Muscle layer of colon (tissue), 2 donors: ENCODE measurements at regions not wholly inside any gene's neighbourhood (a gene's known extent, or its start where the extent isn't known, plus 50 kb on each side); places are given as distances from the start of the nearest gene placed in this dataset.
A peak's percentile ranks its signal among the peaks of the same experiment; 100 is the strongest.

Experiments
- H3K27ac ChIP-seq: one replicate; pipeline ENCODE4 v1.7.0; 2013; ENCODE audit warnings: low read depth, mild to moderate bottlenecking, low read length, moderate library complexity
- H3K27me3 ChIP-seq, 2 donors: one replicate each; pipeline ENCODE4 v1.7.0; 2013; ENCODE audit warnings: low read length in 2 of 2, mild to moderate bottlenecking in 2 of 2; ENCODE audit not compliant: insufficient read depth in 2 of 2, control insufficient read depth in 1 of 2
- H3K36me3 ChIP-seq: one replicate; pipeline ENCODE4 v1.7.0; 2013; ENCODE audit warnings: mild to moderate bottlenecking, low read length; ENCODE audit not compliant: insufficient read depth
- H3K4me1 ChIP-seq: one replicate; pipeline ENCODE4 v1.7.0; 2013; ENCODE audit warnings: mild to moderate bottlenecking, low read length; ENCODE audit not compliant: insufficient read depth
- H3K4me3 ChIP-seq, 2 donors: one replicate each; pipeline ENCODE4 v1.7.0; 2013; ENCODE audit warnings: low read length in 2 of 2, low read depth in 1 of 2, mild to moderate bottlenecking in 1 of 2, moderate library complexity in 1 of 2
- H3K9ac ChIP-seq: one replicate; pipeline ENCODE4 v1.7.0; 2013; ENCODE audit warnings: low read length
- H3K9me3 ChIP-seq: one replicate; pipeline ENCODE4 v1.7.0; 2013; ENCODE audit warnings: mild to moderate bottlenecking, low read length
- donor health status: abdominal sarcoma.
- donor health status: Adenocarcinoma of cecum.

GRCh38 chr13:27000686-27001085 is 170.9 kb downstream of the USP12 start:
- H3K27me3 ChIP-seq, result no peaks in the 10 kb centered on the region
- peaks cover 4% of the 10 kb centered on the region for H3K4me1 ChIP-seq
- no peak overlapping the region for H3K9ac ChIP-seq
- no peak overlapping the region for H3K4me3 ChIP-seq
- no peak overlapping the region for H3K27ac ChIP-seq
- no peaks in the 10 kb centered on the region for H3K9me3 ChIP-seq
- H3K36me3 ChIP-seq, result no peaks in the 10 kb centered on the region

- no peak overlapping the region for H3K9ac ChIP-seq
Measured at GRCh38 chr13:26999499-26999898, 172.1 kb downstream of the USP12 start.

GRCh38 chr13:26998292-26998691 is 173.3 kb downstream of the USP12 start:
- H3K27ac ChIP-seq, result no peak overlapping the region
- no peak overlapping the region for H3K9ac ChIP-seq
- H3K27me3 ChIP-seq, result no peaks in the 10 kb centered on the region
- no peaks in the 10 kb centered on the region for H3K36me3 ChIP-seq
- H3K4me1 ChIP-seq, result peaks cover 14% of the 10 kb centered on the region
- H3K4me3 ChIP-seq, result no peak overlapping the region
- no peaks in the 10 kb centered on the region for H3K9me3 ChIP-seq

More at GRCh38 chr13:26999499-26999898, 172.1 kb downstream of the USP12 start:
- Histone ChIP-seq H3K27me3 (no peaks in the 10 kb centered on the region), H3K27ac (no peak overlapping the region), H3K4me3 (no peak overlapping the region), H3K36me3 (no peaks in the 10 kb centered on the region), H3K4me1 (peaks cover 5% of the 10 kb centered on the region), H3K9me3 (no peaks in the 10 kb centered on the region)

GRCh38 chr13:26996965-26997752 is 174.5 kb downstream of the USP12 start:
- Histone ChIP-seq H3K4me3 (no peak overlapping the region), H3K36me3 (no peaks in the 10 kb centered on the region), H3K4me1 (peaks cover 24% of the 10 kb centered on the region), H3K27me3 (no peaks in the 10 kb centered on the region), H3K9ac (no peak overlapping the region), H3K27ac (no peak overlapping the region), H3K9me3 (no peaks in the 10 kb centered on the region)

GRCh38 chr13:26995159-26995558 is 176.5 kb downstream of the USP12 start:
- Histone ChIP-seq H3K4me3 (no peak overlapping the region), H3K9ac (no peak overlapping the region), H3K9me3 (no peaks in the 10 kb centered on the region), H3K36me3 (no peaks in the 10 kb centered on the region), H3K4me1 (peaks cover 36% of the 10 kb centered on the region), H3K27me3 (no peaks in the 10 kb centered on the region), H3K27ac (no peak overlapping the region)

- peaks cover 47% of the 10 kb centered on the region for H3K4me1 ChIP-seq
Measured at GRCh38 chr13:26993780-26994179, 177.8 kb downstream of the USP12 start.

GRCh38 chr13:26992951-26993719 is 178.5 kb downstream of the USP12 start:
- Histone ChIP-seq H3K36me3 (no peaks in the 10 kb centered on the region), H3K27me3 (no peaks in the 10 kb centered on the region), H3K4me1 (peaks cover 53% of the 10 kb centered on the region), H3K9ac (no peak overlapping the region), H3K4me3 (no peak overlapping the region), H3K9me3 (no peaks in the 10 kb centered on the region), H3K27ac (peak overlapping the region; percentile 53)

More at GRCh38 chr13:26993780-26994179, 177.8 kb downstream of the USP12 start:
- Histone ChIP-seq H3K9ac (no peak overlapping the region), H3K9me3 (no peaks in the 10 kb centered on the region), H3K4me3 (no peak overlapping the region), H3K27ac (peak overlapping the region; percentile 56), H3K27me3 (no peaks in the 10 kb centered on the region), H3K36me3 (no peaks in the 10 kb centered on the region)

- Histone ChIP-seq H3K27me3 (no peaks in the 10 kb centered on the region), H3K4me1 (peaks cover 55% of the 10 kb centered on the region), H3K9ac (no peak overlapping the region), H3K4me3 (no peak overlapping the region), H3K36me3 (no peaks in the 10 kb centered on the region), H3K9me3 (no peaks in the 10 kb centered on the region), H3K27ac (peak overlapping the region; percentile 40)
Measured at GRCh38 chr13:26991508-26992181, 180.0 kb downstream of the USP12 start.

GRCh38 chr13:26989957-26990713 is 181.5 kb downstream of the USP12 start:
- Histone ChIP-seq H3K4me3 (no peak overlapping the region), H3K9ac (no peak overlapping the region), H3K27me3 (no peaks in the 10 kb centered on the region), H3K36me3 (no peaks in the 10 kb centered on the region), H3K27ac (peak overlapping the region; percentile 20), H3K9me3 (no peaks in the 10 kb centered on the region), H3K4me1 (peaks cover 55% of the 10 kb centered on the region)

GRCh38 chr13:26989261-26989956 is 182.2 kb downstream of the USP12 start:
- Histone ChIP-seq H3K27ac (peak overlapping the region; percentile 52), H3K36me3 (no peaks in the 10 kb centered on the region)

More at GRCh38 chr13:26989261-26989956, 182.2 kb downstream of the USP12 start:
- Histone ChIP-seq H3K9ac (no peak overlapping the region), H3K4me1 (peaks cover 57% of the 10 kb centered on the region), H3K4me3 (no peak overlapping the region), H3K27me3 (no peaks in the 10 kb centered on the region), H3K9me3 (no peaks in the 10 kb centered on the region)
